NCI-H146 (cell line): ENCODE measurements at regions not wholly inside any gene's neighbourhood (a gene's known extent, or its start where the extent isn't known, plus 50 kb on each side); places are given as distances from the start of the nearest gene placed in this dataset.
"Not testable (repeated sequence)": the region's sequence is repeated elsewhere in the genome, so short reads cannot be mapped to it uniquely, and the experiment has no call there.

Experiments
- DNase-seq: peaks from one replicate; lab custom pipeline; 2025; lab: John Stamatoyannopoulos, UW

DNA sequence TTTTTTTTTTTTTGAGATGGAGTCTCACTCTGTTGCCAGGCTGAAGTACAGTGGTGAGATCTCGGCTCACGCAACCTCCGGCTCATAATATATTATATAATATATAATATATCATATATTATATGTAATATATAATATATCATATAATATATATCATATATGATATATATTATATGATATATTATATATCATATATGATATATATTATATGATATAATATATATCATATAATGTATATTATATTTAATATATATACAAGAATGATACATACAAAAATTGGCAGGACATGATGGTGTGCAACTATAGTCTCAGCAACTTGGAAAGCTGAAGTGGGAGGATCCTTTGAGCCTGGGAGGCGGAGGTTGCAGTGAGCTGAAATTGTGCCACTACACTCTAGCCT, 1725.5 kb downstream of the MRPL39 start:
- DNase-seq, result no peak

DNA sequence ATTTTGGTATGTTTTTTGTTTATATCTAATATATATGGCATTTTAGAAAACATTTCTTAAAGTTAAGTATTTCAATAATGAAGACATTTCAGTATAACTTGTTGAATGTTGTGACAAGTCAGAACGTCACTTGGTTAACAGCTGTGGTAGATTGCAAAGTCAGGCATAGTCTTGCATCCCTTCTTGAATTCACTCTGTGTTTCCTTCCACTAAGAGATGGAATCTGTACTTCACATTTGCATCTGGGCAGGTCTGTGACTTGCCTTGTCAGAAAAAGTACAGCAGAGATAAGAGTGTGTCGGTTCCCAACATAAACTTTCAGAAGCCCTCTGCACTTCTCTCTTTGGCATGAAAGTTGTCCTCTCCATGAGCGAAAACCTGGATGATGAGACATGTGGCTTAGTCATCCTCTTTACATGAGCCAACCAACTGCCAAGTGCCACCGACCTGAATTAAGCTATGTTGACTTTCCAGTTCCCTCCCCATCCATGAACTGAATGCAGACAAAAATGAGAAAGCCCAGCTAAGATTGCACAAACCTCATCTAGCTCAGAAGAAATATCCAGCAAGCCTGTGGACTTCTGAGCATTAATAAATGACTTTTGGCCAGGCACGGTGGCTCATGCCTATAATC, 1730.2 kb downstream of the MRPL39 start:
- no peak for DNase-seq

DNA sequence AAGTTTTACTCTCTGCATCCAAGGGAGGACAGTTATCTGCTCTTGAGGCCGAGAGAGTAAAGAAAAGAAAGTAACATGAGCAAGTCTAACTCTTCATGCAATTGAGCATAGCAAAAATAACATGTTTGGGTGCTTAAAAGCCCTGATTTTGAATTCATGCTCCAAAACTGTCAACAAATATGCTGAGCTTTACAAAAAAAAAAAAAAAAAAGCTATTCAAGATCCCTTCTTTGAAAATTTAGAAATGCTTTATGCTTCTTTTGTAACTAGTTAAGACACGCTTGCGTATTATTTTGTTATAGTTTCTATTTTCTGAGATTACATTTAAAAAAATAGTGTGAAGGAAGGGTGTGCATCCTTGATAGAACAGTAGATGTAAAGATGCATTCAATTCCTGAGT, 1733.0 kb downstream of the MRPL39 start:
- no peak for DNase-seq

DNA sequence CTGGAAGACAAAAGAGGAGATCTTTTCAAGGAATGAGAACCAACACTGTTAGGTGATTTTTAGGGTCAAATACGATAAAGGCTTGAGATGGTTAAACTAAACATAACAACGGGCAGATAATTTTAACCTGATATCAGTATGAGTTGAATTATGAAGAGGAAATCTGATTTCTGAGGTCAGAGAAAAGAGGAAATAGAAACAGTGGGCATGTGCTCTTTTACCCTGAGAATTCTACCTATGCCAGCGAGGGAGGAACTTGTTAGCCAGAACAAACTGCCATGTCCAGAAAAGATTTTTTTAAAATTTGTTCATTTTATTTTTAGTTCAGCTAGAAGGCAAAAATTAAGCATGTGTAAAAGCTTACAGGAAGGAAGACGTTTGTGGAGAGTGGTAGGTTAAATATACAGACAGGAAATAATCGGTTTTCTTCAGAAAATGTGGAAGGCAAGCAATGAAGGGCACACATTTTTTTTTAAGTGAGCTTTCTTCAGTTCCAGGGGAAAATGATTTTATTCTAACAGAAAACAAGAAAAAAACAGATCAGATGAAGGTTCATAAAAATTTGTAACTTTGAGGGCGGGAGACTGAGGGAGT, 1745.3 kb downstream of the MRPL39 start:
- DNase-seq, result no peak

DNA sequence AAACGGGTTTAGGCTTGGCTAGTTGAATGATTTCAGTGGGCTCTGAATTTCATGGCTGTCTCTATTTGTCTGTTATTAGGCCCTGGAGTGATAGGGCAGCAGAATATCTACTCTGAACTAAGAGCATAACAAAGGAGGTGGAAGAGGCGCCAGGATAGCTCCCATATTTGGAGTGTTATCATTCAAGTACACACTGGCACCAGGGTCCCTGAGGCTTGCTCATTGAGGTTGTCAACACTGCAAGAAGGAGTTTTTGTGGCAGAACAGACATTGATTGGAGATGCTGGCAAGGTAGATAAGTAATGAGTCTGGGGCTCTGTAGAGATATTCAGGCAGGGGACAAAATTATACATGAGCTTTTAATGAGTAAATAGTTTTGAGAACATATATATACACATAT, 1748.4 kb downstream of the MRPL39 start:
- DNase-seq, result no peak

DNA sequence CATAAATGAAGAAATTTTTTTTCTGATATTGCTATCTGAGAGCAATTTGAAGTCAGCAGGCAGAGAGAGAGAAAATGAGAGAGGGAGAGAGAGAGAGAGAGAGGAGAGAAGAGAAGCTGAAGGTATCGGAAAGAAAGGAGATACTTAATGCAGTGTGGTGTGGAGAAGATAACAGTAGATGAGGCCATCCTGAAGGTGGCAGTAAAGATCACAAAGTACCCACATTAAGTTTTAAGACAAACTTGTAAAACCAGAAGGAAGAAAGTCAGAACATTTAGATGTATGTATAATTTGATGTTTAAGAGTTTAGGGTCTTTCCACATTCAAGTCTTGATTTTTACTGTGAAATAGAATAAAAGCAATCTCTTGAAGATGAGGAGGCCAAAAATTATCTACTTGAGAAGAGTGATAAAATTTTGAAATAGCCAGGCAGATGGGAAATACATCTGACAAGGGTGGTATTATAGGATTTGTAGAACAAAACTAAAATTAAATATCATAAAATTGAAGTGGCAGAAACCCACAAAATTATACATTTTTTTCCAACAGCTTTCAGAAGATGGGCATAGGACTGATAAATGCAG, 1753.4 kb downstream of the MRPL39 start:
- DNase-seq, result peak; percentile 38

DNA sequence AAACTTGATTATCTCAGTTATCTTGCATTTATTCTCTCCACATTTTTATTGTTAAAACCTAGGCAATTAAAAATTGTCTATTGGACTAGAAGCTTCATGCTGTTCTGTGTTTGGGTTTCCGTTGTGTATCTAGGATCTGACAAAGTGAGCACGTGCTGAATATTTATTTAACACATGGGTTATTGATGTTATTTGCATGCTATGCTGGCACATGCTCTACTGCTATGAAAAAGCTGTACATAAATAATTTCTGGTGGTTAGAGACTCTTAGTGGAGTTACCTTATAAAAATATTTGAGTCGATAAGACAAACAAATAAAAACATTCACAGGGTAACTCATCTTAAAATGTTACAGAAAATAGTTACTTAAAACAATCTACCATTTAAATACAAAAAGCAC, 1769.7 kb downstream of the MRPL39 start:
- peak; percentile 2 for DNase-seq

DNA sequence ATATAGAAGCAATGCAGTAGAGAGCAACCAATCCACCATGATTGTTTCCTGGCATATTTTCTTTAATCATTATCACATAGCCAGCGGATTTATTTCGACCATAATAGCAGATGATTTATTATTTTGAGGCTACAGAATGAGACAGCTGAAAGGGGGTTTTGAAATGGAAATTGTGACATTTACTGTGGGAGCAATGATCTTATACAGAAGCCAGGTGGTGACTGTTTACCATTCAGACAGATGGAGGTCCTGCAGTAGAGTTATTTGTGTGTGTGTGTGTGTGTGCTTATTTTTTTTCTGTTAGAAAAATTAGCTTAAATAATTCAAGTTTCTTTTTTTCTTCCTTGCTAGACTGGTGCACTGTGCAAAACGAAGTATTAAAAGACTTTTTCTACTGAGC, 1784.5 kb downstream of the MRPL39 start:
- DNase-seq, result peak; percentile 70

DNA sequence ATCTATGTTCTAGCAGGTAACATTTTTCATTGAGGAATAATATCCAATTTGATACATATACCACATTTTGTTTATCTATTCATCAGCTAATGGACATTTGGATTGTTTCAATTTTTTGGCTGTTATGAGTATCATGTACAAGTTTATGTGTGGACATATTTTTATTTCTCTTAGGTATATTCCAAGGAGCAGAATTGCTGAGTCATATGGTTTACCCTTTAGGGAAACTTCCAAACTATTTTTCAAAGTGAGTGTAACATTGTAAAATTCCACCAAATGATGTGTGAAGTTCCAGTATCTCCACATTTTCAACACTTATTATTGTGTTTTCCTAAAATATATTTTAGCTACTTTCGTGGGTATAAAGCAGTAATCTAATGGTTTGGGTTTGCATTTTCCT, 1789.9 kb downstream of the MRPL39 start:
- no peak for DNase-seq

DNA sequence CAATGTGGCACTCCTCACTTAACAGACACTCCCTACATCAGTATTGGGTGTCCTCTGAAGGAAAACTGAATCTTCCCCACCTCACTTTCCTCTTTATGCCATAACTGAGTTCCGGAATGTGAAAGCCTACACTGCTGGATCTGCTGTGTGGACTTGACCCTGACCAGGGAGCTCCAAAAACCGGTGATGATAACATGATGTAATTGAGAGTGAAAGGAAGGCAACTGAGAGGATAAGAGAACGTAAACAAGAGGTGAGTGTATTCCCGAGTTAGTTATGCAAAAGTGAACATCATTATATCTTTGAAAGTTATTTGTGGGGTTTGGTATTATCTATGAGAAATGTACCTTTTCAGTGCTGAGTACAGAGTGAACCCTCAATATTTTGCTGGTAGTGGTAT, 1794.8 kb downstream of the MRPL39 start:
- peak; percentile 27 for DNase-seq

DNA sequence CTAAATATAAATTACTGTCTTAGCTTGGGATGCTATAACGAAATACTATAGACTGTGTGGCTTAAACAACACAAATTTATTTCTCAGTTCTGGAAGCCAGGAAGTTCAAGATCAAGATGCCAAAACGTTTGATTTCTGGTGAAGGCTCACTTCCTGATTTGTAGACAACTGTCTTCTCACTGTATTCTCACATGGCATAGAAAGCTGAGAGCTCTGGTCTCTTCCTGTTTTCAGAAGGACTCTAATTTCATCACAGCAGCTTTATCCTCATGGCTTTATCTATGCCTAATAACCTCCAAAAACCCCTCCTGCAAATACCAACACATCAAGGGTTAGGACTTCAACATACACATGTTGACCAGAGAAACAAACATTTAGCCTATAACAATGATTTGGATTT, 1795.5 kb downstream of the MRPL39 start:
- peak; percentile 12 for DNase-seq

DNA sequence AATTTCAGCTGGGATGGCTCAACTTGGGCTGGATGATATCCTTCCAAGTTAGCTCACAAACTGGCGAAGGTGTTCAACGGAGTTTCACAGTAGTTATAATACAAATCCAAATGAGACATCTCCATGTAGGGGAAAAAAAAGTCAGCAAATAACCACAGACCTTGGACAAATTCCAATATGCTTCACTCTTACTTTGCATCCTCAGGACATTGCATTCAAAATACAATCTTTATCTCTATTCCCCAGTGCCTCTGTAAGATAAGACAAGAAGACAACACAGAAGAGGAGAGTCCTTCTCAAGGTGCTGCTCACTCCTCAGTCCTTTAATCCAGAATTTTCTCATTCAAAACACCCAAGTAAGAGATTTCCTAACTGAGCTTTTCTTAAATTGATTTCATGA, 1797.7 kb downstream of the MRPL39 start:
- no peak for DNase-seq

DNA sequence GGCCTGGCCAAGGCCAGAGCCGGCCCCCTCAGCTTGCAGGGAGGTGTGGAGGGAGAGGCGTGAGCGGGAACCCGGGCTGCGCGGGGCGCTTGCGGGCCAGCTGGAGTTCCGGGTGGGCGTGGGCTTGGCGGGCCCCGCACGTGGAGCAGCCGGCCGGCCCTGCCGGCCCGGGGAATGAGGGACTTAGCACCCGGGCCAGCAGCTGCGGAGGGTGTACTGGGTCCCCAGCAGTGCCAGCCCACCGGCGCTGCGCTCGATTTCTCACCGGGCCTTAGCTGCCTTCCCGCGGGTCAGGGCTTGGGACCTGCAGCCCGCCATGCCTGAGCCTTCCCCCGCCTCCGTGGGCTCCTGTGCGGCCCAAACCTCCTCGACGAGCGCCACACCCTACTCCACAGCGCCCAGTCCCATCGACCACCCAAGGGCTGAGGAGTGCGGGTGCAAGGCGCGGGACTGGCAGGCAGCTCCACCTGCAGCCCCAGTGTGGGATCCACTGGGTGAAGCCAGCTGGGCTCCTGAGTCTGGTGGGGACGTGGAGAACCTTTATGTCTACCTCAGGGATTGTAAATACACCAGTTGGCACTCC, 1800.2 kb downstream of the MRPL39 start:
- not testable (repeated sequence) for DNase-seq

DNA sequence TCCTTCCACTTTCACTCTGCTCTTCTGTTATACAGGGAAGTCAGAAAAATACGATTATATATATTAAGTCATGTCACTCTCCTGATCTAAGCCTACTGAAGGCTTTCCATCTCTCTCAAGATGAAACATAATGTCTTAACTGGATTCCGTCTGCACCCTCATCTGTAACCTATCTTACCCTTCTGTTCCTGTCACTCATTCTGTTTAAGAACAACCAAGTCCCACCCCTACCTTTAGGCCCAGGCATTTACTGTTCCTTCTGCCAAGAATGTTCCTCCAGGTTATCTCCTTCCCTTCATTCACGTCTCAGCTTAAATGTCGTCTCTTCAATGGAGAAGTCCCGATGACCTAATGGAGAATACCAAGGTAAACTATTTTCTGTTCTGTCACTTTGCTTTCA, 1802.4 kb downstream of the MRPL39 start:
- no peak for DNase-seq

DNA sequence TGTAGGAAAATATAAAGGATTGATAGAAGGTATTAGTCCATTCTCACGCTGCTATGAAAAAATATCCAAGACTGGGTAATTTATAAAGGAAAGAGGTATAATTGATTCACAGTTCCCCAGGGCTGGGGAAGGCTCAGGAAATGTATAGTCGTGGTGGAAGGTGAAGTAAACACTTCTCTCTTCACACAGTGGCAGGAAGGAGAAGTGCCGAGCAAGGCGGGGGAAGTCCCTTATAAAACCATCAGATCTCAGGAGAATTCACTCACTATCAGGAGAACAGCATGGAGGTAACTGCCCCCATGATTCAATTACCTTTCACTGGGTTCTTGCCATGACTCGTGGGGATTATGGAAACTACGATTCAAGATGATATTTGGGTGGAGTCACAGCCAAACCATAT, 1806.0 kb downstream of the MRPL39 start:
- no peak for DNase-seq

DNA sequence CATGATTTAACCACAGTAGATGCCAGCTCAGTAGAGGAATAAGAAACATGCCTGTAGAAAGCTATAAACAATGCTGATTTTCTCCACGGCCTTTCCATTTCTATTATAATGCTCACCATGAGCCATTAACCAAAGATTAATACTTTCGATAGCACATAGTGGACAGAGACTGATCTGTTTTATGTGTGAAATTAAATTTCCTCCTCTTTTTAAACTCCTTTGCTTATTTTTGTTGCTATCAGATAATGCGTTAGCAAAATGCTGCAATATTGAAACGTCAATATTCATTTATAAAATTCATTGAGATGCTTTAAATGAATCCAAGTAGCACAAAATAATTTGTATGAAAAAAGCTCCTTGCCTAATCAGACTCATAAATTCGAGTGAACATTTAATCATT, 1807.9 kb downstream of the MRPL39 start:
- no peak for DNase-seq

DNA sequence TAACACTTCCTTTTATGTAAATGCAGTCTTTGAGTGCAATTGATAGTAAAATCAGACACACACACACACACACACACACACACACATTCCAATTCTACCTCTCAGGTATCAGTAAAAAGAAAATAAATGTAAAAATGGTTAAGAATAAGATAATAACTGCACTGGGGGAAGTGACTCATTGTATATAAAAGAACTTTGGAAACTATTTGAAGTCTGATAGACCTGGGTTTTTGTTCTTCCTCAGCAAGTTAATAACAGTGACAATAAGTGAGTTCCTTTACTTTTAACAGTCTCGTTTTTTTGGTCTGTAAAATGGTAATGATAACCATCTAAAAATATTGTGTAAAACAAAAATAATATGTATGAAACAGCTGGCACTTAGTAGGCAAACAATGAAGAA, 1815.0 kb downstream of the MRPL39 start:
- DNase-seq, result no peak

DNA sequence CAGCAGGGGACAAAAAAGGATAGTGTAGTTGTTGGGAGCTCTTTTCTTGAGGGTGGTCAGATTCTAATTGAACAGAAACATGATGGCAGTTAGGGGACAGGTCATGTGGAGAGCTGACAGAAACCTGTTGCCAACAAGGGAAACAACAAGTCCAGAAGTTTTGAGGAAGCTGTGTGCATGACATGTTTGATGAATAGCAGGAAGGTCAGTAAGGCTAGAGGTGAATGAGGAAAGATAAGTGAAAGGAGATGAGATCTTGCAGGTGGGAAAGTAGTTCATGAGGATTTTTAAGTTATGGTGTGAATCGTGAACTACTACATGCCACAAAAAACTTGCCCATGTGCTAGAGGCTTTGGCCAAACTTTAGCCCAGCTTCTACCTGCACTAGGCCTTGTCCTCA, 1817.4 kb downstream of the MRPL39 start:
- no peak for DNase-seq

DNA sequence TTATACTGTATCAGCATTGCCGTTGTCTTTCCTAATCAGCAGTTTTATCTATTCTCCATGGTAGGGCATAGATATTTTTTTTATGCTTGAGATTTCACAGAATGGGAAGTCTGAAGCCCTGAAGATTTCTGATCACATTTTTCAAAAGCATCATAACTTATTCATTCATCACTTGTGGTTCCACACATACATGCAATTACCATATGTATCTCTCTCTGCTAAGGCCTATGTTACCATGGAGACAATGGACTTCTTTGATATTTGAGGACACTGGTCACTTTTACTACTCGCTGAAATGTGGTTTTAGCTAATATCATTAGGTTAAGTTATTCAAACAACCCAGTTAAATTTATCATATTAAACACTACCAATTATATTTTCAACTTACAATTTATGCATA, 1827.0 kb downstream of the MRPL39 start:
- DNase-seq, result no peak

DNA sequence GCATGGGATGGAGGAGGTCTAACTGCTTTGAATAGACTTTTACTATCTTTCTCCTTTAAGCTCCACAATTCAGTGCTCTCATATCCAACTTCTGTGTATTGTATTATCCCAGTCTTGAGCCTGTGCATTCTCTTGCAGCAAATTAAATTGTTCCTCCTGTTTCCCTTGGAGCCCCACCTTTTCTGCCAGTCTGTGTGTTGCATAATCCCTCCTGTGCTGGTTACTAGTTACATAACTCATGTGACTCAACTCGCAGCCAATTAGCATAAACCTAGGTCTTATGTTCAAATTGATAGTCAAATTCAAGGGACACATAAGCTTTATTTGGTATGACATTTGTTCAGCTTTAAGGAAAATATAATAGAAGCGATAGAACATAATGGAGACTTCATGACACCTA, 1863.5 kb downstream of the MRPL39 start:
- no peak for DNase-seq

DNA sequence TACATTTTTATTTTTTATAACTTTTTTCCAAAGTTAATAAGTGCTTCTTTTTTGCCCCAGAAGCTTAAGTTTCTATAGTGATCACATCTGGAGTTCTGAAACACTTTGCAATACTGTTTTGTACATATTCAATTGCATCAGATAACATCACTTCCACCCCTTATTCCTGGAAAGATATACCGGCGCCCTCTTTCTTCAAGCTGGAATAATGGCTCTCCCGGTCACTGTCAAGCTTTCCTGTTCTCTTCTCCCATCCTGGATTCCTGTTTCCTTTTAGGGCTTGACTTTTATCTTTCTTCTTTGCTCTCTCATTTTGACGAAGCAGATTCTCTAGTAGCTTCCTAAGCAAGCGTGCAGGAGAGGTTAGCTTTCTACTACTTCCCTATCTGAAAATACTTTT, 1866.8 kb downstream of the MRPL39 start:
- DNase-seq, result no peak

DNA sequence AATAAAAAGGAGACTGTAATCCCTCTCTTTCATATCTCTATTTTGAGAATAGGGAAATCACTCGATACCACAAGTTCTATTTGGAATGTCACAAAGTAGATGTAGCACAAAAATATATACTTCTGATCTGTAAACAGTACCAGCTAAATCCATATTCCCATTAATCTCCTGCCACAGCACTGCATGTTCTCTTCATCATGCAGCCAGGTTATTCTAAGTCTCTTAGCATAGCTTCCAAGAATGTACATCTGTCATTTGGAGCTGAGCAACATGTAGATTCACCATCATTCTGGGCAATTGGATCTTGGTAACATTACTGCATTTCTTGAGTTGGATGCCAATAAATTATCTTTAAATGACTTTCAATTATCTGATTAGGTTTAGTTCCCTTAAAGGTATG, 1874.5 kb downstream of the MRPL39 start:
- no peak for DNase-seq

DNA sequence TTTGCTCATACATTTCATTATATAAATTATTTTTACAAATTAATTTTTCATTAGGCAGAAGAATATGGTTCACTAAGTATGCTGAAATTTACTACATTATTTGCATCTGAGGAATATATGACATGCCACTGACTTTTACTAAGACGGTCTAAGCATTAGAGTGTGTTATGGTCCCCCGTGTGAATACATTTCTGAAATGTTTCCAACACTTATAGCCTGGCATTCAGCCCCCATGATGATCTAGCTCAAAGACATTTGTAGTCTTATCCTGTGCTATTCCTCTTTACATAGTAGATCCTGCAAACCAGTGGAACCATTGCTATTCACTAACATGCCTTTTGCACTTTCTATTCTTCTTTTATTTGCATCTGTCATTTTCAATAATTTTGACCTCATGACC, 1878.0 kb downstream of the MRPL39 start:
- DNase-seq, result no peak

DNA sequence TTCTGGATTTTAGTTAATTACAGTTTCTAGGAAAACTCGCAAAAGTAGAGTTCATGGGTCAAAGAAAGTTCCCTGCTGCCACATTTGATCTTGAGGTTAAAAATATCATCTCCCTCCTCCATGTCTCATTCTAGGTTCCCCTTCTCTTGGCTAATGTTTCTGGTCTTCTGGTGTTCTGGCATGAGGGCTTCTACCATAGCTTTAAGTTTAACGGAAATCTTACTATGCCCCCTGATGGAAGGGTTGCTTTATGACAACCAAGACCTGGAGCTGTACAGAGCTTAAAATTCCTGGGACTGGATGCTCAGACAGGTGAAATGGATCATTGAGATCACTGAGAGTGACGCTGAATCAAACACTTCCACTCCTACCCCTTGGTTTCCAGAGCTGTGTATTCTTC, 1881.7 kb downstream of the MRPL39 start:
- peak; percentile 17 for DNase-seq
